T-helper 17 cell (primary cell): ENCODE measurements at regions not wholly inside any gene's neighbourhood (a gene's known extent, or its start where the extent isn't known, plus 50 kb on each side); places are given as distances from the start of the nearest gene placed in this dataset.
"Not testable (repeated sequence)": the region's sequence is repeated elsewhere in the genome, so short reads cannot be mapped to it uniquely, and the experiment has no call there.

Experiments
- ATAC-seq: fragments of 150-1000 bp; cut with Tn5 transposase; 2 replicates; pipeline ENCODE4 v1.10.0; 2021; ENCODE audit warnings: mild to moderate bottlenecking, moderate library complexity
- DNase-seq, 3 donors: peaks; one replicate each; pipeline versions ENCODE4 v3.0.0 to v3.0.0-alpha.2; 2020 to 2021
- H3K9me3 ChIP-seq: one replicate; pipeline ENCODE4 v1.7.0; 2013; ENCODE audit warnings: low read length, mild to moderate bottlenecking; ENCODE audit not compliant: control insufficient read depth, poor library complexity, severe bottlenecking
- H3K27ac Mint-ChIP-seq: one replicate; pipeline ENCODE4 v1.8.0; 2022; ENCODE audit warnings: mild to moderate bottlenecking, moderate library complexity, mixed read lengths
- H3K27me3 Mint-ChIP-seq: one replicate; pipeline ENCODE4 v1.8.0; 2022; ENCODE audit warnings: mixed read lengths
- H3K36me3 Mint-ChIP-seq: one replicate; pipeline ENCODE4 v1.8.0; 2022; ENCODE audit warnings: low read depth, mixed read lengths
- H3K4me1 Mint-ChIP-seq: one replicate; pipeline ENCODE4 v1.8.0; 2022; ENCODE audit warnings: mild to moderate bottlenecking, mixed read lengths
- H3K4me3 Mint-ChIP-seq: one replicate; pipeline ENCODE4 v1.8.0; 2022; ENCODE audit warnings: mild to moderate bottlenecking, moderate library complexity, mixed read lengths

- no peaks in the 10 kb centered on the region for H3K9me3 ChIP-seq
- Mint-ChIP-seq H3K4me1 (no peaks in the 10 kb centered on the region), H3K27me3 (no peaks in the 10 kb centered on the region), H3K4me3 (no peak overlapping the region), H3K27ac (no peak overlapping the region), H3K36me3 (no peaks in the 10 kb centered on the region)
- DNase-seq = no peak
- ATAC-seq = no peak
Measured at GRCh38 chrX:110511238-110511637, 152.6 kb downstream of the RTL9 start.

- DNase-seq (no peak), ATAC-seq (no peak)
- Mint-ChIP-seq H3K27ac (no peak overlapping the region), H3K36me3 (no peaks in the 10 kb centered on the region), H3K4me1 (no peaks in the 10 kb centered on the region), H3K27me3 (no peaks in the 10 kb centered on the region), H3K4me3 (no peak overlapping the region)
- no peaks in the 10 kb centered on the region for H3K9me3 ChIP-seq
Measured at GRCh38 chrX:110512341-110512740, 153.7 kb downstream of the RTL9 start.

- H3K4me3 Mint-ChIP-seq = no peak overlapping the region
- DNase-seq (no peak), ATAC-seq (no peak)
- H3K9me3 ChIP-seq = no peaks in the 10 kb centered on the region
- H3K27me3 Mint-ChIP-seq = peaks cover 4% of the 10 kb centered on the region
- no peaks in the 10 kb centered on the region for H3K36me3 Mint-ChIP-seq
- H3K4me1 Mint-ChIP-seq = no peaks in the 10 kb centered on the region
- no peak overlapping the region for H3K27ac Mint-ChIP-seq
Measured at GRCh38 chrX:110514509-110514908, 155.9 kb downstream of the RTL9 start.

GRCh38 chrX:110519501-110519900 is 160.9 kb downstream of the RTL9 start:
- no peaks in the 10 kb centered on the region for H3K9me3 ChIP-seq
- Mint-ChIP-seq H3K27ac (no peak overlapping the region), H3K27me3 (peaks cover 4% of the 10 kb centered on the region), H3K4me3 (no peak overlapping the region), H3K36me3 (no peaks in the 10 kb centered on the region), H3K4me1 (no peaks in the 10 kb centered on the region)
- DNase-seq (no peak), ATAC-seq (no peak)

- Mint-ChIP-seq H3K4me3 (no peak overlapping the region), H3K36me3 (no peaks in the 10 kb centered on the region), H3K27ac (no peak overlapping the region), H3K27me3 (peaks cover 4% of the 10 kb centered on the region), H3K4me1 (no peaks in the 10 kb centered on the region)
- no peaks in the 10 kb centered on the region for H3K9me3 ChIP-seq
- no peak for DNase-seq
- no peak for ATAC-seq
Measured at GRCh38 chrX:110519906-110520452, 161.3 kb downstream of the RTL9 start.

GRCh38 chrX:110520652-110521051 is 162.0 kb downstream of the RTL9 start:
- H3K4me3 Mint-ChIP-seq, H3K27ac Mint-ChIP-seq, H3K27me3 Mint-ChIP-seq, H3K4me1 Mint-ChIP-seq, ATAC-seq, H3K36me3 Mint-ChIP-seq, H3K9me3 ChIP-seq, DNase-seq: not testable (repeated sequence)

GRCh38 chrX:110531873-110532580 is 173.4 kb downstream of the RTL9 start:
- Mint-ChIP-seq H3K36me3 (no peaks in the 10 kb centered on the region), H3K27ac (no peak overlapping the region), H3K4me3 (no peak overlapping the region), H3K27me3 (no peaks in the 10 kb centered on the region), H3K4me1 (no peaks in the 10 kb centered on the region)
- DNase-seq (no peak), ATAC-seq (no peak)
- H3K9me3 ChIP-seq = no peaks in the 10 kb centered on the region

GRCh38 chrX:110532581-110532931 is 173.9 kb downstream of the RTL9 start:
- H3K4me3 Mint-ChIP-seq = no peak overlapping the region
- DNase-seq (no peak), ATAC-seq (no peak)

GRCh38 chrX:110536816-110537215 is 178.2 kb downstream of the RTL9 start:
- ATAC-seq = no peak
- Mint-ChIP-seq H3K27me3 (no peaks in the 10 kb centered on the region), H3K4me3 (no peak overlapping the region), H3K36me3 (no peaks in the 10 kb centered on the region), H3K27ac (no peak overlapping the region), H3K4me1 (no peaks in the 10 kb centered on the region)
- no peak for DNase-seq
- no peaks in the 10 kb centered on the region for H3K9me3 ChIP-seq

More at GRCh38 chrX:110532581-110532931, 173.9 kb downstream of the RTL9 start:
- H3K36me3 Mint-ChIP-seq = no peaks in the 10 kb centered on the region
- no peaks in the 10 kb centered on the region for H3K27me3 Mint-ChIP-seq
- no peaks in the 10 kb centered on the region for H3K9me3 ChIP-seq
- H3K27ac Mint-ChIP-seq = no peak overlapping the region
- no peaks in the 10 kb centered on the region for H3K4me1 Mint-ChIP-seq

GRCh38 chrX:110541266-110541665 is 182.6 kb downstream of the RTL9 start:
- DNase-seq (no peak), ATAC-seq (no peak)
- Mint-ChIP-seq H3K4me1 (no peaks in the 10 kb centered on the region), H3K4me3 (no peak overlapping the region), H3K27ac (no peak overlapping the region), H3K36me3 (no peaks in the 10 kb centered on the region), H3K27me3 (peaks cover 6% of the 10 kb centered on the region)
- H3K9me3 ChIP-seq = no peaks in the 10 kb centered on the region

GRCh38 chrX:110550854-110551253 is 192.2 kb downstream of the RTL9 start:
- not testable (repeated sequence) for DNase-seq, ATAC-seq, H3K4me3 Mint-ChIP-seq, H3K4me1 Mint-ChIP-seq, H3K36me3 Mint-ChIP-seq, H3K27me3 Mint-ChIP-seq, H3K27ac Mint-ChIP-seq, H3K9me3 ChIP-seq

- H3K9me3 ChIP-seq = no peaks in the 10 kb centered on the region
- Mint-ChIP-seq H3K27ac (no peak overlapping the region), H3K4me3 (no peak overlapping the region), H3K27me3 (no peaks in the 10 kb centered on the region), H3K36me3 (no peaks in the 10 kb centered on the region), H3K4me1 (no peaks in the 10 kb centered on the region)
- no peak for ATAC-seq
- no peak for DNase-seq
Measured at GRCh38 chrX:110557864-110558263, 199.2 kb downstream of the RTL9 start.

GRCh38 chrX:110558406-110558805 is 199.8 kb downstream of the RTL9 start:
- H3K27me3 Mint-ChIP-seq = no peaks in the 10 kb centered on the region
- H3K27ac Mint-ChIP-seq = no peak overlapping the region
- no peaks in the 10 kb centered on the region for H3K4me1 Mint-ChIP-seq
- H3K4me3 Mint-ChIP-seq = no peak overlapping the region
- ATAC-seq = no peak
- no peaks in the 10 kb centered on the region for H3K36me3 Mint-ChIP-seq
- H3K9me3 ChIP-seq = no peaks in the 10 kb centered on the region
- no peak for DNase-seq

GRCh38 chrX:110561034-110561433 is 202.4 kb downstream of the RTL9 start:
- DNase-seq (no peak), ATAC-seq (no peak)
- no peak overlapping the region for H3K4me3 Mint-ChIP-seq
- no peaks in the 10 kb centered on the region for H3K9me3 ChIP-seq
- H3K27ac Mint-ChIP-seq = no peak overlapping the region
- H3K4me1 Mint-ChIP-seq = no peaks in the 10 kb centered on the region
- H3K36me3 Mint-ChIP-seq = no peaks in the 10 kb centered on the region
- no peaks in the 10 kb centered on the region for H3K27me3 Mint-ChIP-seq
